BE2C (cell line): ENCODE measurements at regions not wholly inside any gene's neighbourhood (a gene's known extent, or its start where the extent isn't known, plus 50 kb on each side); places are given as distances from the start of the nearest gene placed in this dataset.

Experiments
- DNase-seq: peaks from one replicate; pipeline ENCODE4 v3.0.0-alpha.2; 2020
- H3K27me3 ChIP-seq: fragments of 250-450 bp; sonication (Bioruptor Pico); 2 replicates; pipeline ENCODE4 v1.5.1; 2020; ENCODE audit warnings: mild to moderate bottlenecking
- H3K36me3 ChIP-seq: fragments of 250-450 bp; sonication (Bioruptor Pico); 2 replicates; pipeline ENCODE4 v1.5.1; 2020; ENCODE audit warnings: mild to moderate bottlenecking
- H3K4me1 ChIP-seq: fragments of 250-450 bp; sonication (Bioruptor Pico); 2 replicates; pipeline ENCODE4 v1.5.1; 2020
- H3K4me3 ChIP-seq: 2 replicates; pipeline ENCODE4 v1.5.1; 2011; ENCODE audit warnings: low read depth, low read length
- H3K9me3 ChIP-seq: fragments of 250-450 bp; sonication (Bioruptor Pico); 2 replicates; pipeline ENCODE4 v1.5.1; 2020
- TF ChIP-seq, protein P1 (sequence below): IDR thresholded peaks from 2 replicates; pipeline ENCODE4 v1.5.1; 2012; ENCODE audit warnings: mild to moderate bottlenecking, low read depth, low read length

- H3K9me3 ChIP-seq = no peaks in the 10 kb centered on the region
- DNase-seq = no peak
- TF ChIP-seq, protein P1, sequence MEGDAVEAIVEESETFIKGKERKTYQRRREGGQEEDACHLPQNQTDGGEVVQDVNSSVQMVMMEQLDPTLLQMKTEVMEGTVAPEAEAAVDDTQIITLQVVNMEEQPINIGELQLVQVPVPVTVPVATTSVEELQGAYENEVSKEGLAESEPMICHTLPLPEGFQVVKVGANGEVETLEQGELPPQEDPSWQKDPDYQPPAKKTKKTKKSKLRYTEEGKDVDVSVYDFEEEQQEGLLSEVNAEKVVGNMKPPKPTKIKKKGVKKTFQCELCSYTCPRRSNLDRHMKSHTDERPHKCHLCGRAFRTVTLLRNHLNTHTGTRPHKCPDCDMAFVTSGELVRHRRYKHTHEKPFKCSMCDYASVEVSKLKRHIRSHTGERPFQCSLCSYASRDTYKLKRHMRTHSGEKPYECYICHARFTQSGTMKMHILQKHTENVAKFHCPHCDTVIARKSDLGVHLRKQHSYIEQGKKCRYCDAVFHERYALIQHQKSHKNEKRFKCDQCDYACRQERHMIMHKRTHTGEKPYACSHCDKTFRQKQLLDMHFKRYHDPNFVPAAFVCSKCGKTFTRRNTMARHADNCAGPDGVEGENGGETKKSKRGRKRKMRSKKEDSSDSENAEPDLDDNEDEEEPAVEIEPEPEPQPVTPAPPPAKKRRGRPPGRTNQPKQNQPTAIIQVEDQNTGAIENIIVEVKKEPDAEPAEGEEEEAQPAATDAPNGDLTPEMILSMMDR = no peak
- no peaks in the 10 kb centered on the region for H3K36me3 ChIP-seq
- H3K4me1 ChIP-seq = no peaks in the 10 kb centered on the region
- no peaks in the 10 kb centered on the region for H3K27me3 ChIP-seq
- H3K4me3 ChIP-seq = no peak overlapping the region
Measured at GRCh38 chr2:15708161-15708560, 116.5 kb downstream of the DDX1 start.

- Histone ChIP-seq H3K36me3 (no peaks in the 10 kb centered on the region), H3K4me3 (no peak overlapping the region), H3K9me3 (no peaks in the 10 kb centered on the region), H3K4me1 (no peaks in the 10 kb centered on the region), H3K27me3 (no peaks in the 10 kb centered on the region)
- DNase-seq = no peak
- TF ChIP-seq, protein P1 = no peak
Measured at GRCh38 chr2:15708865-15709820, 117.5 kb downstream of the DDX1 start.

DNA sequence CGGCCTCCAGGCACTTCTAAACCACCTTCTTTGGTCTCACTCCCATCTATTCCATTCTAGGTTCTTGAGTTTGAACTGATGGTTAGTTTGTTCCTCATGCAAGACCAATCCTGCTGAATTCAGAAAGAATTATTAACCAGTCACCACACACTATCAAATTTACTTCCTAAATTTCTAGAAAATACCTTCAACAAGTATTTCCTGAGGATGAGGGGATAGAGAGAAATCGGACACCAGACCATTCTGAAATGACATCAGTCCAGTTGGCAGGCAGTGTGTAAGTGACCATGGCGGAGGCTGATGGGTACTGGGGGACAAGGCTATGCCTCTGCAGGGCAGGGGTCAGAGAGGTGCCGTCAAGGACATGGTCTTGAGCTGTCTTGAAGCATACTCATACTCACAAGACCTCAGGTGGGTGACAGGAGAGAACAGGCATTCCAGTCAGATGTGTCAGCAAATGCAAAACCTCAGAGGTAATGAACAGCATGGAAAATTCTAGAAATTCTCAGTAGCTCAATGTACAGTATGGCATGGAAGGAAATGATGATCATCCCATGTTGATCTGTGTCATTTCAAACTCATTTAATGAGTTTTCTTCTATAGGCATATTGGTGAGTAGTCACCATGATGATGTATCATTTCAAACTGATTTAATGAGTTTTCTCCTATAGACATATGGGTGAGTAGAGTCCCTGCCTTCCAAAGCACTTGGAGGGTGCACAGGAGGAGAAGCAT lies 119.6 kb downstream of the DDX1 start:
- no peak for DNase-seq
- TF ChIP-seq, protein P1 = no peak
- H3K4me3 ChIP-seq = no peak overlapping the region

GRCh38 chr2:15712551-15713342 lies 121.1 kb downstream of the DDX1 start:
- DNase-seq = no peak
- TF ChIP-seq, protein P1 = no peak
- no peaks in the 10 kb centered on the region for H3K27me3 ChIP-seq
- H3K4me1 ChIP-seq = no peaks in the 10 kb centered on the region
- H3K9me3 ChIP-seq = no peaks in the 10 kb centered on the region
- no peaks in the 10 kb centered on the region for H3K36me3 ChIP-seq
- no peak overlapping the region for H3K4me3 ChIP-seq

More for the DNA sequence above, 119.6 kb downstream of the DDX1 start:
- Histone ChIP-seq H3K4me1 (no peaks in the 10 kb centered on the region), H3K9me3 (no peaks in the 10 kb centered on the region), H3K36me3 (no peaks in the 10 kb centered on the region), H3K27me3 (no peaks in the 10 kb centered on the region)

DNA sequence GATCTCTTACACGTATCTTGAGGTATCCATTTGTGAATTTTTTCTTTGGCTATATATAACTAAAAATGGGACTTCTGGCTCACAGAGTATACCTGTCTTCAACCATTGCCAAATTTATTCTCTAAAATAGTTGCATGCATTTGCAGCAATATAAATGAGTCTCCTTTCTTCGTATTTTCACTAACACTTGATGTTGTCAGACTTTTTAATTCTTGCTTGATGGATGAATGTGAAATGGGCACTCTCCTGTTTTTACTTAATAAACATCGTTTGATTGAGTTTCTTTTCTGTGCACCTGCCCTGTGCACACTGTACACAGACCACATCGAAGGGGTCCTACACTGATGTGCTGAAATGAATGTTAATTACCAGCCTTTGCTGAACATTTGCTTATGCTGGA lies 121.8 kb downstream of the DDX1 start:
- no peaks in the 10 kb centered on the region for H3K27me3 ChIP-seq
- no peaks in the 10 kb centered on the region for H3K36me3 ChIP-seq

More for the DNA sequence above, 121.8 kb downstream of the DDX1 start:
- DNase-seq = no peak
- no peak overlapping the region for H3K4me3 ChIP-seq
- no peaks in the 10 kb centered on the region for H3K4me1 ChIP-seq
- no peaks in the 10 kb centered on the region for H3K9me3 ChIP-seq
- TF ChIP-seq, protein P1 = no peak
